Gastroesophageal sphincter (tissue), 3 donors: ENCODE measurements at regions not wholly inside any gene's neighbourhood (a gene's known extent, or its start where the extent isn't known, plus 50 kb on each side); places are given as distances from the start of the nearest gene placed in this dataset.

Experiments used
- EP300 ChIP-seq: sonication (generic); formaldehyde crosslinking; IDR thresholded peaks from one replicate; pipeline ENCODE4 v1.6.1; 2017; ENCODE audit warnings: antibody characterized with exemption, mild to moderate bottlenecking
- POLR2A ChIP-seq, 2 donors: fragments of 450-650 bp; IDR thresholded peaks; one replicate each; pipeline ENCODE4 v1.6.1; 2017; ENCODE audit warnings: antibody characterized with exemption in 2 of 2, mild to moderate bottlenecking in 2 of 2, moderate library complexity in 1 of 2
- POLR2AphosphoS5 ChIP-seq: sonication (generic); formaldehyde crosslinking; IDR thresholded peaks from one replicate; pipeline ENCODE4 v1.6.1; 2017; ENCODE audit warnings: antibody characterized with exemption
- TF ChIP-seq, protein P1 (sequence below), 4 experiments: fragments of 200-600 bp in 2 of 4; fragments of 450-650 bp in 2 of 4; sonication (generic) in 1 of 4; IDR thresholded peaks; one replicate each; pipeline ENCODE4 v1.5.1; 2017 to 2019; ENCODE audit warnings: antibody characterized with exemption in 4 of 4, mild to moderate bottlenecking in 2 of 4, moderate library complexity in 2 of 4

DNA sequence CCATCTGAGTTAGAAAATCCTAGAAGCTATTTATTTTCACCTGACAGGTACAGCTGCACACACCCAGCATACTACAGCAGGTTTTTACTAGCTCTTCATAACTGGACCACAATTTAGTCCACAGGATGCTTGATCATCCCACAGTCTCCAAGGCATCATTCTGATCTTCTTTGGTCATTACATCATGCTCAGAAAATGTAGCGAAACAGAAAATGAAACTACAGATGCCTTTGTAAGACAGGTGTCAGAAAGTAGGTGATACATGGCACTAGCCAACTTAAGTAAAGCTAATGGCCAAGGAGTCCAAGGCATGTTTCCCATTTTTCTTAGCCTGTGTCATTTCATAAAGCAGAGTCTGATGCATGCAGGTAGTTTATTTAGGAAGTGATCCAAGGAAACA is 102.3 kb downstream of the HTR1B start:
- no peak for TF ChIP-seq POLR2A (IDR thresholded peaks at IDR 0.05)
- TF ChIP-seq, protein P1, sequence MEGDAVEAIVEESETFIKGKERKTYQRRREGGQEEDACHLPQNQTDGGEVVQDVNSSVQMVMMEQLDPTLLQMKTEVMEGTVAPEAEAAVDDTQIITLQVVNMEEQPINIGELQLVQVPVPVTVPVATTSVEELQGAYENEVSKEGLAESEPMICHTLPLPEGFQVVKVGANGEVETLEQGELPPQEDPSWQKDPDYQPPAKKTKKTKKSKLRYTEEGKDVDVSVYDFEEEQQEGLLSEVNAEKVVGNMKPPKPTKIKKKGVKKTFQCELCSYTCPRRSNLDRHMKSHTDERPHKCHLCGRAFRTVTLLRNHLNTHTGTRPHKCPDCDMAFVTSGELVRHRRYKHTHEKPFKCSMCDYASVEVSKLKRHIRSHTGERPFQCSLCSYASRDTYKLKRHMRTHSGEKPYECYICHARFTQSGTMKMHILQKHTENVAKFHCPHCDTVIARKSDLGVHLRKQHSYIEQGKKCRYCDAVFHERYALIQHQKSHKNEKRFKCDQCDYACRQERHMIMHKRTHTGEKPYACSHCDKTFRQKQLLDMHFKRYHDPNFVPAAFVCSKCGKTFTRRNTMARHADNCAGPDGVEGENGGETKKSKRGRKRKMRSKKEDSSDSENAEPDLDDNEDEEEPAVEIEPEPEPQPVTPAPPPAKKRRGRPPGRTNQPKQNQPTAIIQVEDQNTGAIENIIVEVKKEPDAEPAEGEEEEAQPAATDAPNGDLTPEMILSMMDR (IDR thresholded peaks at IDR 0.05), result no peak
- no peak for TF ChIP-seq EP300
- TF ChIP-seq POLR2AphosphoS5, result no peak
